SK-N-SH treated with all-trans-retinoic acid at 6 μM for 48 hours (cell line): ENCODE measurements at regions not wholly inside any gene's neighbourhood (a gene's known extent, or its start where the extent isn't known, plus 50 kb on each side); places are given as distances from the start of the nearest gene placed in this dataset.

Experiments used
- CREB5 ChIP-seq: fragments of 250-450 bp; sonication (Bioruptor Pico); IDR thresholded peaks from 2 replicates; pipeline ENCODE4 v1.5.1; 2020; ENCODE audit warnings: low read depth, mild to moderate bottlenecking, moderate library complexity
- ESRRG ChIP-seq: fragments of 250-450 bp; sonication (Bioruptor Pico); IDR thresholded peaks from 2 replicates; pipeline ENCODE4 v1.6.1; 2021; ENCODE audit warnings: mild to moderate bottlenecking
- PATZ1 ChIP-seq: fragments of 250-450 bp; sonication (Bioruptor Pico); IDR thresholded peaks from 2 replicates; pipeline ENCODE4 v1.8.0; 2020; ENCODE audit warnings: mild to moderate bottlenecking, moderate library complexity, borderline replicate concordance
- RARB ChIP-seq: fragments of 250-450 bp; sonication (Bioruptor Pico); IDR thresholded peaks from 2 replicates; pipeline ENCODE4 v1.8.0; 2021; ENCODE audit warnings: mild to moderate bottlenecking, moderate library complexity
- TCF4 ChIP-seq: fragments of 250-450 bp; sonication (Bioruptor Pico); IDR thresholded peaks from 2 replicates; pipeline ENCODE4 v1.8.0; 2021; ENCODE audit warnings: mild to moderate bottlenecking, moderate library complexity, borderline replicate concordance
- ZNF565 ChIP-seq: fragments of 450-650 bp; formaldehyde crosslinking; conservative IDR thresholded peaks from 2 replicates; pipeline ENCODE4 v1.5.0; 2020; ENCODE audit warnings: low read depth, mild to moderate bottlenecking, moderate library complexity
- ZNF8 ChIP-seq: fragments of 450-650 bp; formaldehyde crosslinking; IDR thresholded peaks from 2 replicates; pipeline ENCODE4 v1.5.0; 2020; ENCODE audit warnings: mild to moderate bottlenecking, moderate library complexity

DNA sequence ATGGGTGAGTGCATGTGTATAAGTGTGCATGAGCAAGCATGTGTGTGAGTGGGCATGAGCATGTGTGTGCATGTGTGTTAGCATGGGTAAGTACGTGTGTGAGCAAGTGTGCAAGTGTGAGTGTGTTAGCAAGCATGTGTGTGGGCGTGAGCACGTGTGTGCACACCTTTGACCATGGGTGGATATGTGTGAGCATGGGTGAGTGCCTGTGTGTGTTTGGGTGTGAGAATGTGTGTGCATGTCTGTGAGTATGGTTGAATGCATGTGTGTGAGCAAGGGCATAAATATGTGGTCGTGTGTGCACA lies 84.6 kb downstream of the DLL1 start:
- TF ChIP-seq PATZ1 (CRISPR knock-in tag) = no peak
- no peak for TF ChIP-seq ZNF8 (CRISPR knock-in tag)
- no peak for TF ChIP-seq ESRRG (CRISPR knock-in tag)
- no peak for TF ChIP-seq TCF4 (CRISPR knock-in tag)
- TF ChIP-seq ZNF565 = no peak
- no peak for TF ChIP-seq CREB5 (CRISPR knock-in tag)
- TF ChIP-seq RARB (CRISPR knock-in tag) = no peak
